Stimulated activated CD4-positive, alpha-beta T cell treated with anti-CD3 and anti-CD28 coated beads, Interleukin-1b, Interleukin-23, amount 100 ng/mL, for 48 hours (primary cell): ENCODE measurements at regions not wholly inside any gene's neighbourhood (a gene's known extent, or its start where the extent isn't known, plus 50 kb on each side); places are given as distances from the start of the nearest gene placed in this dataset.
"Not testable (repeated sequence)": the region's sequence is repeated elsewhere in the genome, so short reads cannot be mapped to it uniquely, and the experiment has no call there.

Source experiments
- DNase-seq: peaks from one replicate; pipeline ENCODE4 v3.0.0-alpha.2; 2020

DNA sequence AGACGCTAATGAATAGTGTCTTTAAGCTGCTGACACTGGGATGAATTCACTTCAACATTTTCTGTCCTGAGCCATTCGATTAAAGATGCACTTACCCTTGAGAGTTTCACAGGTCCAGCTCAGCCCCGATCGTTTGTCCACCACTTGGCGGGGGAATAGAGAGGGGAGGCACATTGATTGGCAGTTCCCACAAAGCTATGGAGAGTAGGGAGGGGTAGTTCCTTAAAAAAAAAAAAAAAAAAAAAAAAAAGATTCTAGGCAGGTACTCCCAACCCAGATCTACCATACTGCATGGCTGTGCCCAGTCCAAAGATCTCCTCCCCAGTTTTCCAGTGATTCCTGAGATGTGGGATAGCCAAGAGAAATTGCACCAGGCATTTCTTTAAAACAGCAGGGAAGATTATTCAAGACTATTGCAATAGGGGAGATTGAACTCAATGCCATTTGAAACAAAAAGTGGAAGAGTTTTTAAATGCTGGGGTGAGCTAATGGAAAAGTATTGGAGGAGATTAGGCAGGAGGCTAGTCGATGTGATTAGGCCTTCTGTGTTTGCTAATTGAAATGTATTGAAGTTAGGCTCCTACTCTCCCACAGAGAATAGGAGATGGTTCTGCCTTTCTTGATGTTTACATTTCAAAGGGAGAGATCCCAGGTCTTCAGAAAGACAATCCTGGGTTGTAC lies 2217.4 kb upstream of the WWC1 start:
- DNase-seq: no peak

DNA sequence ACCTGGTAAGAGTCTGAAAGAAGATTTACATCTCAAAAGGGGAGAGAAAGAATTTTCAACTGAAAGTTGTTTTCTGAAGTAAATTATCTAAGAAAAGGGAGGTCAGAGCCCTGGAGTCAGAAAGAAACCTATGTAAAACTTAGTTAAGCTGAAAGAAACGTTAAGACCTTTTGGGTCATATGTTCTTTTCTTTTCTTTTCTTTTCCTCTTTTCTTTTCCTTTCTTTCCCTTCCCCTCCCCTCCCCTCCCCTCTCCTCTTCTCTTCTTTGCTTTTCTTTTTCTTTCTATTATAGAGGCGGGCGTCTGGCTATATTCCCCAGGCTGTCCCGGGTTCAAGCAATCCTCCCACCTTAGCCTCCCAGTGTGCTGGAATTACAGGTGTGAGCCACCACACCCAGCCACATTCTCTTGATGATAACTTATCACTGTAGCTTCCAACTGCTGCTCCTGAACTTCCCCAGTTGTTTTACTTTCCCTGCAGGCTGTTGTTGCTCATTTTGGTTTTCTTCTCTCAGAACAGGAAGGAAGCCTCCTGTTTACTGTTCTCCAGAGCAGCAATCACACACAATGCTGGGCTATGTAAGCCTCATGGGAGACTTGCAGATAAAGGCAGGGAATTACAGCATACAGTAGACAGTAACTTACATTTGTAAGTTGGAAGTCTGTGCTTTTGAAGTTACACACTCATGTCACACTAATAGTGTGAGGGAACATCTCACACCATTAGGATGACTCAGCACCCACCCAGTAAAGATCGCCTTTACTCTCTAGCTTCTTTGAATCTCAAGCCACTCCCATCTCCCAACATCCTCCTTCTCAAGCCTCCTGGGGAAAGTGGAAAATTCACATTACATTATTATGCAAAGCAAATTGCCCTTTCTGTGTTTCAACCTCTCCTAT lies 2216.6 kb upstream of the WWC1 start:
- no peak for DNase-seq

- no peak for DNase-seq
These were observed 2208.1 kb upstream of the WWC1 start for GRCh38 chr5:166083183-166083959.

DNA sequence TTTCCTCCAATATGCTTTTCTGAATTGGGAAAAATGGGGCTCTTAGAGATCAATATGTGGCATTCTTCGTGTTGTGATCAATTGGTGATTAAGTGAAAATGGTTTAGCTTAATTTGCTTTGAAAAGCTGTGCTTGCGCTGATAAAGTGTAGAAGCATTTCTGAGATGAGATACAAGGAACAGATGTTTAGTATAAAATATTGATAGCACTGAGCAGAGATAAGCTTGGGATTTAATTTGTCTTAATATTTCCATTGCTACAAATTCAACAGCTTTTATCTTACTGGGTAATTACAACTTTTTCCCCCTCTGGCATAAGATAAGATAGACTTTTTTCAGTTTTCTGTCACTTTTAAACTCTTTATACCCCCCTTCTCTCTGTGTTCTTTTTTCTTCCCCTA lies 2204.9 kb upstream of the WWC1 start:
- DNase-seq: no peak

DNA sequence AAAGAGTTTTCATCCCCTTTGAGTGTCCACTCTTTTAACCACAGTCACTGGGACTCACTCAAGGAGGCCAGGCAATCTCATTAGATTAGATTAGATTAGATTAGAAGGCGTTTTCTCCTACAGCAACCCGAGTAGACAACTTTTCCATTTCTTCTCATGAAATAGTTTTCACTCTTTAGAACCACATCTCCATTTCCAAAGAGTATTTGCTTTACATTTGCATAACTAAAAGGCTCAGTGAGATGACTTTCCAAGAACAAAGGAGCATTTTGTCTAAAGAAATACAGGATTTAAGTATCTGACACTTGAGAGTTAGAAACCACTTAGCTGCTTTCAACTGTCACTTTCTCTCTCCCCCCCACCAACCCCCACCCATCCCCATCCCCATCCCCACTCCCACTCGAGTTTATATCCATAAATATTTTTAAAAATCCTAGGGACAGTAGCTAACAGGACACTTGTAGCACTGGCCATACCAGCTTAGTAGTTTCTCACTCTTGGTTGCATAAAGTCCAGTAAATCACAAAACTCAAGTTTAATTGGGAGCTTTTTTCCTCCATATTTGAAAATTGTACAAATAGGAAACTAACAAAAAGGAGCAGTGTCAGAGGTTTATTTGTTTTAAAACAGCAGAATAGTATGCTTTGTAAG lies 2202.9 kb upstream of the WWC1 start:
- no peak for DNase-seq

DNA sequence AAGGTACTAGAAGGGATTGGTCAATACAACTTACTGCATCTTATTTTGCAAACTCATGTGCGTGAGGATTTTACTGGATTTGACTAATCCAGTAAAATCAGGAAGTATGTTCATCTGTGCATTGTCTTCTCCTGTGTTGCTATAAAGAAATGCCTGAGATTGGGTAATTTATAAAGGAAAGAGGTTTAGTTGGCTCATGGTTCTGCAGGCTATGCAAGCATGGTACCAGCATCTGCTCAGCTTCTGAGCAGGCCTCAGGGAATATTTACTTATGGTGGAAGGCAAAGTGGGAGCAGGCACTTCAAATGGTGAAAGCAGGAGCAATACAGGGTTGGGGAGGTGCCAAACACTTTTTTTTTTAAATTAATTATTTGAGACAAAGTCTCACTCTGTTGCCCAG lies 2199.5 kb upstream of the WWC1 start:
- DNase-seq: no peak

GRCh38 chr5:166093312-166093711 lies 2198.1 kb upstream of the WWC1 start:
- no peak for DNase-seq

GRCh38 chr5:166102947-166103346 lies 2188.5 kb upstream of the WWC1 start:
- no peak for DNase-seq

GRCh38 chr5:166111021-166111420 lies 2180.4 kb upstream of the WWC1 start:
- DNase-seq: no peak

- DNase-seq: no peak
These were observed 2174.1 kb upstream of the WWC1 start for GRCh38 chr5:166117072-166118066.

GRCh38 chr5:166119506-166119905 lies 2171.9 kb upstream of the WWC1 start:
- no peak for DNase-seq

- DNase-seq: no peak
These were observed 2167.7 kb upstream of the WWC1 start for GRCh38 chr5:166123717-166124116.

DNA sequence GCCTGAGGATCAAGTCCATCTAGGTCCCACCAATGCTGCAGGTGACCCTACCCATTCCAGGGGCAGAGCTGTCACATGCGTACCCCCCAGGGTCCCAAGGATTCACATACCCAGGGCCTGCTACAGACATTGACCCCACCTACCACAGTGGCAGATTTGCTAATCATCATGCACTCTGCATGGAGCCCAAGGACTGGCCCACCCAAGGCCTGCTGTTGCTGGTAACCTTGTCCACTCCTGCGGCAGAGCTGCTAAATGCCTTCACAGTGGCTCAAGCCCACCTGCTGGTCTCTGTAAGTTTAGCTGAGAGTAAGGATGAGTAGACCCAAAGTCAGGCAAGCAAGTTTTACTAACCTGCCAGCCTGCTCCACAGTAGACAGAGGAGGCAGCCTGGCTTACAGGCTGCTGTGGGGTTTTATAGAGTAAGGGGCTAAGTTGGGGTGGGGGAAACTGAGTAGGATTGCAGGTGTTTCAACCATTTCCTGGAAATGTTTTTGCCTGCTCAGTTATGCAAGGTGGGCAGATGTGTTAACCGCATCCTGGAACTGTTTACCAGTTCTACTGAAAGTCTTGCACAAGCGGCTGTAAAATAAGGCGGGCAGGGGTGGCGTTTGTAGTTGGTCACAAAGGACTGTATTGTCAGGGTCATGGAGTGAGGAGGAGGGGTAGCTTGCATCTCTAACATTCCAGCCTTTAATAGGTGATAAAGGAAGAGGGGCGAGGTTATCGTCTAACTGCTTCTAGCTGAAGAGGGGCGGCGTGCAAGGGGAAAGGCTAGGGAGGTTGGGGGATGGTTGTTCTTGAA lies 2163.5 kb upstream of the WWC1 start:
- no peak for DNase-seq

- DNase-seq: not testable (repeated sequence)
These were observed 2146.3 kb upstream of the WWC1 start for GRCh38 chr5:166145107-166145506.

DNA sequence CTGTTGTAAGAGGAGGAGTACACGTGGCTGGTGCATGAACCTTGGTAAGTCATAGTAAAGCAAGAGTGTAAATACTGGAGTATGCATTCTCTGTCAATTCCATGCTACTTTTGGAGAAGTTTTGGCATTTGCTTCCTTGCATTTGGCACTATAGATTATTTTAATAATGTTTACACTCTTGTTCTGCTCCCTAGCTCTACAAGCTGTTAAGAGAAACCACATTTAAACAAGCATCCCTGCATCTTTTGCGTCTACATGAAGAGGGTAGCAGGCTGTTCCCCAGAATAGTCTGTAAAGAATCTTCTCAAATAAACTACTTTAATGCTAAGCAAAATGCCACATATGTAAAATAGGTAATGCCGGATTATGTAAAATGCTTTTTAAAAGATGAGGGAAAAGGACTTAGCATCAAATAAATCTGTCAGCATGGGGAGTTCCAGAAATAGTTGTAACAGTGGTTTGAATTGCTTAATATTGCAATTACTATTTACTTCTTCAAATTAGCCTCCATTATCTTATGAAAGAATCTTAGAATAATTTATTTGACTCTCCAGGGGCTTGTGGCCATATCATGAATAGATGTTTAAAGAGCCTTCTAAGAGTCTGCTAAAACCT lies 2127.3 kb upstream of the WWC1 start:
- no peak for DNase-seq

DNA sequence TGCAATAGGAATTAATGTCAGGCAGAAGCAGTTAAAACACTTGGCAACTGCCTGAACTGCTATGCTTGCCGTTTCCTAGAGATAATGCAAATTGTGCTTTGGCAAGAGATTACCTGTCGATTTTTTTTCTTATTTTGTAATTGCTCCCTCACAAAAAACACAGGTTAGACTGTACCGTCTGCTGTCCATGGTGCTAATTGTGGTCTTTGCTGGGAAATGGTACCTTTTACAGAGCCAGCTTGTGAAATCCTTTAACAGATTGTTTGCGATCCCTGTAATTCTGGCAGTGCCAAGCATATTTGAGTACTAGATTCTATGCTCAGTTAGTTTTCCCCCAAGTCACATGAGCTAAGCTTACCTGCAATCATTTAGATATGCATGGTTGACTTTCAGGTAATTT lies 2125.8 kb upstream of the WWC1 start:
- DNase-seq: no peak

DNA sequence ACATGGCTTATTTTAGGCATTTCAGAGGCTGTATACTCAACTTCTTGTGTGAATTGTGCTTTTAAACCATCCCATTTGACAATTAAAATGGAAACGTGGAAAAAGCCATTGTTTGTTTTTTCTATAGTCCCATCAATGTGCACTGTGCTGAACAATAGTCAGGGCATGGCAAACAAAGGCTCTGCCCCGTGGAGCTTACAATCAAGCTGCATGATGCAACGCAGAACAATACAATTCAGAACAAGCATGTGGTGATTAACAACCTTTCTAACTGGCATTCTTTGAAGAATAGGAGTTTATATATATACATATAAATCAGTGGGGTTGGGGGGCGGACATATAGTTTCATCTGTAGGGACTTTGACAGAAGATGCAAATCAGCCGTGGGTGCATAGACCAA lies 2125.4 kb upstream of the WWC1 start:
- DNase-seq: no peak

- no peak for DNase-seq
These were observed 2118.8 kb upstream of the WWC1 start for GRCh38 chr5:166172597-166172996.

DNA sequence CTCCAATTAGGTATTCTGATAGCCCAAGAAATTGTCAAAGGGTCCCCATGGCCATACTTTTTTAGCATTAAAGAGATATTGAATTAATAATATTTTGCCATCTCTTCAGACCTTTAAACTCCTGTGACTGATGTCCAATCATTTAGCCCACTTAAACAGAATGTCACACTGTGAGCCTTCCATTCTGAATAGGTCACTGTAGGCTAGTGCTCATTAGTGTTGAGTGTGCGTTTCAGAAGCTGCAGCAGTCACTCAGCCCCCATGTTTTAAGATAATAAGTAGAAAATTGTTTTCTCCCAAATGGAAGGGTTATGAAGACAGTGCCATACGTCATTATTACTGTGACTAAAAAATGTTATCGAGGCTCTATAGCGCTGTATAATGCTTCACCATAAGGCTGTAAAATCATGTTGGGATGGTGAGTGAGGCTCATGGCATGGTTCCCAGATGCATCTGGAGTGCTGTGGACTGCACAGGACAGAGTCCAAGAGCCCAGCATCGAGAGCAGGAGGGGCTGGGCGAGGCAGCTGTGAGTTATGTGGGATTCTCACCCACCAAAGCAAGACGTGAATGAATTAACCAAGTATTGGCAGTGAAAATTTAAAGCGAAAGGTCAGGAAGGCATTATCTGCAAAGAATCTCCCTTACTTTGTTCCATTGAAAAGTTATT lies 2112.9 kb upstream of the WWC1 start:
- DNase-seq: no peak

DNA sequence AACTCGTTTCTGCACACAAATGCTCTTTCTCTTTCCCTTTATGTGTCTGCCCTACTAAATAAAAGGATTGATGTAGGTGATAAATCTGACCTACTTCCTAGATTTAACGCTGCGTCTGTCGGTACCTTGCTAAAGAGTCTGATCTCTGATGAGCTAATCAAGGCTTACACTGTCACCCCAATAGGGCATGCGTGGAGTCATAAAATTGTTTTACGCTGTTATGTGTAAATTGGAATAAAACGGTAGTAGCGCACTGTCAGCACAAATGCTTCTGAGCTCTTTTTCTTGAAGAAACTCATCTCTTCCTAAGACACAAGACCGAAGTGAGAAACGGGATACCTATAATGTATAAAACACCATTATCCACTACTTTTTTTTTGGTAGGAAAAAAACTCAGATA lies 2106.3 kb upstream of the WWC1 start:
- DNase-seq: no peak
